H1 (cell line): ENCODE measurements at regions not wholly inside any gene's neighbourhood (a gene's known extent, or its start where the extent isn't known, plus 50 kb on each side); places are given as distances from the start of the nearest gene placed in this dataset.

Experiments
- CBX5 ChIP-seq: fragments of 300-800, 300-1000 bp; sonication (generic); IDR thresholded peaks from 2 replicates; pipeline ENCODE4 v1.7.1; 2016; ENCODE audit warnings: antibody characterized with exemption, low read length, low read depth
- JUND ChIP-seq: IDR thresholded peaks from 2 replicates; pipeline ENCODE4 v1.6.1; 2011; ENCODE audit warnings: mild to moderate bottlenecking, improper control_type of control experiment, low read length
- KDM4A ChIP-seq: IDR thresholded peaks from one replicate; pipeline ENCODE4 v1.7.1; 2012; ENCODE audit warnings: low read depth, mild to moderate bottlenecking, moderate library complexity, low read length, inconsistent platforms; ENCODE audit not compliant: severe bottlenecking
- TF ChIP-seq, protein P1 (sequence below), 3 experiments: IDR thresholded peaks; 1 replicate in 2 of 3; 2 replicates in 1 of 3; pipeline versions ENCODE4 v1.5.1 to v1.6.1; 2011; ENCODE audit warnings: low read length in 3 of 3, mild to moderate bottlenecking in 3 of 3, inconsistent platforms in 2 of 3, low read depth in 1 of 3, moderate library complexity in 1 of 3; ENCODE audit not compliant: insufficient read depth in 1 of 3; ENCODE audit errors: control extremely low read depth in 1 of 3

DNA sequence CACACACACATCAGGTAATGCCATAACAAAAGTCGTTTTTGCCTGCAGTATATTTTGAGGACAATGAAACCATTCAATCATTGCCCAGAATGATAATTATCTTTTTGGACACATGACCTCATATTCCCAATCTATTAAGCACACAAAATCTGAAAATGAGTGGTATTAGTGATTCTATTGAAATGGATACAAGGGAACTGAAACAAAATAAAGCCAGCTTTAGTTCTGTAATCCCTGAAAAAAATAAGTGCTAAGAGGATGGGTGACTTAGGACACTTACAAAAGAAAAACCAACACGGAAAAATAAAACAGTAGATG is 128.3 kb upstream of the MAF start:
- TF ChIP-seq JUND (no peak), KDM4A (no peak), CBX5 (no peak)
- TF ChIP-seq, protein P1, sequence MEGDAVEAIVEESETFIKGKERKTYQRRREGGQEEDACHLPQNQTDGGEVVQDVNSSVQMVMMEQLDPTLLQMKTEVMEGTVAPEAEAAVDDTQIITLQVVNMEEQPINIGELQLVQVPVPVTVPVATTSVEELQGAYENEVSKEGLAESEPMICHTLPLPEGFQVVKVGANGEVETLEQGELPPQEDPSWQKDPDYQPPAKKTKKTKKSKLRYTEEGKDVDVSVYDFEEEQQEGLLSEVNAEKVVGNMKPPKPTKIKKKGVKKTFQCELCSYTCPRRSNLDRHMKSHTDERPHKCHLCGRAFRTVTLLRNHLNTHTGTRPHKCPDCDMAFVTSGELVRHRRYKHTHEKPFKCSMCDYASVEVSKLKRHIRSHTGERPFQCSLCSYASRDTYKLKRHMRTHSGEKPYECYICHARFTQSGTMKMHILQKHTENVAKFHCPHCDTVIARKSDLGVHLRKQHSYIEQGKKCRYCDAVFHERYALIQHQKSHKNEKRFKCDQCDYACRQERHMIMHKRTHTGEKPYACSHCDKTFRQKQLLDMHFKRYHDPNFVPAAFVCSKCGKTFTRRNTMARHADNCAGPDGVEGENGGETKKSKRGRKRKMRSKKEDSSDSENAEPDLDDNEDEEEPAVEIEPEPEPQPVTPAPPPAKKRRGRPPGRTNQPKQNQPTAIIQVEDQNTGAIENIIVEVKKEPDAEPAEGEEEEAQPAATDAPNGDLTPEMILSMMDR (IDR thresholded peaks at IDR 0.05; ENCODE audit: control extremely low read depth in 1 of 3, insufficient read depth in 1 of 3, low read depth in 1 of 3, low read length in 3 of 3): no peak
